Activated CD4-positive, alpha-beta T cell treated with anti-CD3 and anti-CD28 coated beads for 4 hours (primary cell): ENCODE measurements at regions not wholly inside any gene's neighbourhood (a gene's known extent, or its start where the extent isn't known, plus 50 kb on each side); places are given as distances from the start of the nearest gene placed in this dataset.

Experiments
- DNase-seq, 2 donors: peaks; one replicate each; pipeline ENCODE4 v3.0.0-alpha.2; 2020

- DNase-seq: no peak
Observed at GRCh38 chrX:69264158-69264581, 98.9 kb upstream of the PJA1 start.

DNA sequence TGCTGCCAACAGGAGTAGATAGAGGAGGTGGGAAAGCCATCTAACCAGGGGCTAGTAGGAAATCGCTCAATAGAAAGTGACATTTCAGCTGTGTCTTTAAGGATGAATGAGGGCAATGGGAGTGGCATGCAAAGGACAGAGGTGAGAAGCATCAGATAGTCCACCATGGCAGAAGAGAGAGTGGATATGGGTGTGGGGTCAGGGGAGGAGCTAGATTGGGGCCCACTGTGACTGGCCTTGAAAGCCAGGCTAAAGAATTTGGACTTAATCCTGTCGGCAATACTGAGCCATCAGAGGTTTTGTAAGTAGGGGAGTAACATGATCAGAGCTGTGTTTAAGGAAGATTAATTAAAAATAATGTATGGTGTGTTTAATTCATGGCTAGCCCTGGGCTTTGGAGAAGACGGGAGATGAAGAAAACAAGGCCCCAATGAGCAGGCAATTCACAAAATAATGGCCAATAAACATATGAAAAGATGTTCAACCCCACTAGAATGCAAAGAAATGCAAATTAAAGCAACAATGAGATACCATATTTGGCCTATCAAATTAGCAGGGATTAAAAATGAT is 98.1 kb upstream of the PJA1 start:
- DNase-seq: no peak

GRCh38 chrX:69262036-69262936 is 97.0 kb upstream of the PJA1 start:
- no peak for DNase-seq

GRCh38 chrX:69260169-69260568 is 94.9 kb upstream of the PJA1 start:
- DNase-seq: no peak

DNA sequence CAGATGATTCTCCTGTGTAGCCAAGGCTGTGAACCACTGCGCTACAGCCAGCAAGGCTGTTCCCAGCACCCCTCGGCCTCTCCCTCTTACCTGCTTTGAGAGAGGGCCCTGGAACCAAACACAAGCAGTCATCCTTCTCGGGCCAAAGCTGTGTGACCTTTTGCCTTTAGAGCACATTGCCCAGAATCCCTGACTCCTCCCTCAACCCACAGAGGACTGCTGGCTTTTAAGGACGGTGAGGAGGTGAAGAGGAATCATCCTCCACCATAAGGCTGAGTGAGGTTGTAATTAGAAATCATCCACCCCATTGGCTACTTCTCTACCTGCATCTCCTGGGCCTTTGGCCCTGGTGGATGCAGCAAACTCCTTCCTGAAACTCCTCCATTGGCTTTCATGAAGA is 93.6 kb upstream of the PJA1 start:
- no peak for DNase-seq

DNA sequence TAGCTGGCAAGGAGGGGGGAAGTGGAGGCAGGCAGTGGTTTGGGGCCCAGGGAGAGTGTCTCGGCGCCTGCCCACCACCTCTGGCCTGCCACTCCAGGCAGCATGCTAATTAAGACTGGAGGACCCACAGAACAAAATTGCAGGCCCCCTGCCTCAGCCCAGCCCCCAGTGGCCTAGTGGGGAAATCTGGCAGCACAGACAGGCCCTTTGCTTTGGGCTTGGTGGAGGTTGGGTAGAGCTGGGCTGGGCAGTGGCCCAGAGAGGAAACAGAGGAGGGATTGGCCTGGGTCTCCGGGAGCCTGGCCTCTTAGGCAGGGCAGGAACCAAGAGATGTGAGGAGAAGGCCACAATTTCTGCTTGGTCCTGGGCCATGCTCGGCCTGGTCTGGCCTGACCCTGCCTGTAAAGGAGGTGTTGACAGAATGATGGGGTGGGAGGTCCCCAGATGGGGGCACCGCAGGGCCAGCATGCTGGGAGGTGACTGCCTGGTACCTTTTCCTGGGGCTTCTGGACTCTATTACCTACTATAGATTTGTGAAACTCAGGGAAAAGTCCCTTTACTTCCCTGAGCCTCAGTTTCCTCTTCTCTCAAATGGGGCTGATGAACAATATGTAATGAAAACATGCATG is 92.4 kb upstream of the PJA1 start:
- no peak for DNase-seq

DNA sequence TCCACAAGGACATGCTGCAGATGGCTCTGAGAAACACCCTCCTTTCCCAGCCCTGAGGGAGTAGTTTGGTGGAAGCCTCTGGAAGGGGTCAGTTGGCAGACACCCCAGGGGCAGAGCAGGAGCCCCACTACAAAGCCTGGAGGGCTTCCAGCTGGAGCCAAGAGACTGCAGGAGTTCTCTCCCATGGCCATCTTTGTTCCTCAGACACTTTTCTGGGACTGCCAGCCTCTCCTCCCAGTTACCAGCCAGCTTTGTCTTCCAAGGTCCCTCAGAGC is 91.0 kb upstream of the PJA1 start:
- DNase-seq: no peak

DNA sequence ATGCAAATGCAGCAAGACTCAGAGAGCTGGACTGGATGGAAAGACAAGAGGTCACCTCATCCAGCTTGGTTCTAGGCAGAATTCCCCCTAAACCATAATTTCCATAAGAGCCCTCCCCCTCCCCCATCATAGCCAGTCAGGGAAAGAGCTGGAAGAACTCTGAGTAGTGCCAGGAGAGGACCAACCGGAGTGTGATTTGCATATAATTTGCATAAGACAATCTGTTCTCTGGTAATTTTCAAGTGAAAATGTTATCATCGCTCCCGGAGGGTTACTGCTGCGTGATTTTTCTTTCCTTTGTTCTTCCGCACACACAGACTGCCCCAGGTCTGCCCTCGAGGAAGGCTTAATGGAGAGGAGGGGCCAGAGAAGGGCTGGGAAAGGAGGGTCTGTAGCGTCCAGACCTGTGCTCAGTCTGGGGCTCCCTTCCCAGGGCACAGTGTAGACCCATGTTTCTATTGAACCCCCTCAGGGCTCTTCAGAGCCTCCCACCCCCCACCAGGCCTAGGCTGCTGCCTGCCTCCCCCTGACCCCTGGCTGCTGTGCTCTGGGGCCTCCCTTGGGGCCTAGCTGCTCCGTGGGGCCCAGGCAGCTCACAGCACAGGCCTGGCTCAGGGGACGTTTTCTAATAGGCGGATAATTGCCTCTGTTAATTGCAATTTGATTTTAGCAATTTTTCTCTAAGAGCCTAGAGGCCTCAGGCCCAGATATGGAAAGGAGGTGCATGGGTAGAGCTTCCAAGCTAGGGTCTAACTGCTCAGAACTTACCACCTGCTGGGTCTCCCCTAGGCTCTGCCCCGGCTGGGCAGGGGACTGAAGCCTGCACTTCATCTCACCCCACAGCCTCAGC is 90.4 kb upstream of the PJA1 start:
- DNase-seq: no peak

DNA sequence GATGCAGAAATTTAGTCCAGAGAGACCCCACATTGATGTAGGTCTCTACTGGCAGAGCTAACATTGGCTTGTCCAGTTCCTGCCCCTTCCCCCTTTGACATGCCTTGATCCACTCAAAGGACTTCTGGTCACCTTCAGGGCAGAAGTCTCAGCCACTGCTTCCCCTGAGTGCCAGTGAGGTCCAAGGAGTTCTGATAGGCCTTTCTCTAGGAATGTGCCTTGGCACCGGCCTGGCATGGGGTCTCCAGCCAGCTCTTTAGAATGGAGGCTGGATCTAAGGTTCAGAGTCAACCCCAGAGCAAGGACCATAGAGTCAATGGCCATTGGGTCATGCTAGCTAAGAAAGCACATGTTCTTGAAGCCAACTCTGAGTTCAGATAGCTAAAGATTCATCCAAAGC is 88.6 kb upstream of the PJA1 start:
- DNase-seq: no peak

DNA sequence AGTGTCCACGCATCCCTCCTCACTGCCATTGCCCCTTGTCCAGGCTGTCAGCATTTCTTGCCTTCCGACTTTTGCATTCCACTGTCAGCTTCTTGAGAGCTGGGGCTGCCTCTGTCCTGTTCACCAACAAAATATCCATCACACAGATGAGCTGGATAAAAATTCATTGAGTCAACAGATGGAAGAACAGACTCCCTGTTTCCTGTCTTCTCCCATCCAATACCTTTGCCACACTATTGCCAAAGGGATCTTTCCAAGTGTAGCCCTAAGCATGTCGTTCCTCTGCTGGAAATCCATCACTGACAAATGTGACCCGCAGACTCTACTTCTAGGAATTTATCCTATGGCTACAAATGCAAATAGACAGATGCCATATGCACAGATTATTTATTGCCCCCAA is 78.0 kb upstream of the PJA1 start:
- no peak for DNase-seq

GRCh38 chrX:69238887-69239231 is 73.6 kb upstream of the PJA1 start:
- no peak for DNase-seq

GRCh38 chrX:69238114-69238886 is 73.0 kb upstream of the PJA1 start:
- no peak for DNase-seq

- no peak for DNase-seq
Observed at GRCh38 chrX:69237236-69237635, 72.0 kb upstream of the PJA1 start.

- no peak for DNase-seq
Observed at GRCh38 chrX:69236641-69237040, 71.4 kb upstream of the PJA1 start.

- no peak for DNase-seq
Observed at GRCh38 chrX:69234624-69235023, 69.4 kb upstream of the PJA1 start.

GRCh38 chrX:69232945-69233344 is 67.7 kb upstream of the PJA1 start:
- no peak for DNase-seq

DNA sequence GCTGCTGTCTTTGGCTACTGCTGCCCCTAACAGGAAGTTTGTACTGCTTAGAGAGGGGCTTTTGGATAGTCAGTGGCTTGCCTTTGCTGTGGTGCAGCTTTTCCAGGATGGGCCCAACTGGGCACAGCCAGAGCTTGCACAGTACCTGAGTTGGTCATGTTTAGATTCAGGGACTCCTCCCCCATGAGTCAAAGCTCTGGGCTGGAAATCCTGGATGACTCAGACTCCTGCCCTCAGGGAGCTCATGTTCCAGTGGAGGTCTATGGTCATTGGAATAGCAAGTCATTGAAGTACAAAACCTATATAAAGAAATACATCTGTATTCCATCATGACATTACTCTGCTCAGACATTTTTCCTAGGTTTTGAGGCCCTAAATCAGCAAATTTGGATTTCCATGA is 66.7 kb upstream of the PJA1 start:
- DNase-seq: no peak

GRCh38 chrX:69229436-69229835 is 64.2 kb upstream of the PJA1 start:
- no peak for DNase-seq

DNA sequence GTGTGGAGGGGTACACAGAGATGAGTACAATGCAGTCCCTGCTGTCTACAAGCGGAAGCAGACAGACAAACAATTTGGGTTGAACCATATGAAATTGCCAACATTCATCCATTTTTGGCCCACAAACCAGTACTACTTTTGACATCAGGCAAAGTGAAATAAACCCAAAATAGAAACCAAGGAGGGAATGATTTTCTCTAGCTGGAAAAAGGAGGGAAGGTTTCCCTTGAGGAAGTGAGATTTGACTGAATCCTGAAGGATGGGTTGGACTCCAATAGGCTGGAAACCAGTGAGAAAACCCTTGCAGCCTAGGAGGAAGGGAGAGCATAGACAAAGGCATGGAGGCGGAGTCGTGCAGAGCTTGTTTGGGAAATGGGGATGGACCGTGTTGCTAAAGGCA is 63.5 kb upstream of the PJA1 start:
- no peak for DNase-seq

DNA sequence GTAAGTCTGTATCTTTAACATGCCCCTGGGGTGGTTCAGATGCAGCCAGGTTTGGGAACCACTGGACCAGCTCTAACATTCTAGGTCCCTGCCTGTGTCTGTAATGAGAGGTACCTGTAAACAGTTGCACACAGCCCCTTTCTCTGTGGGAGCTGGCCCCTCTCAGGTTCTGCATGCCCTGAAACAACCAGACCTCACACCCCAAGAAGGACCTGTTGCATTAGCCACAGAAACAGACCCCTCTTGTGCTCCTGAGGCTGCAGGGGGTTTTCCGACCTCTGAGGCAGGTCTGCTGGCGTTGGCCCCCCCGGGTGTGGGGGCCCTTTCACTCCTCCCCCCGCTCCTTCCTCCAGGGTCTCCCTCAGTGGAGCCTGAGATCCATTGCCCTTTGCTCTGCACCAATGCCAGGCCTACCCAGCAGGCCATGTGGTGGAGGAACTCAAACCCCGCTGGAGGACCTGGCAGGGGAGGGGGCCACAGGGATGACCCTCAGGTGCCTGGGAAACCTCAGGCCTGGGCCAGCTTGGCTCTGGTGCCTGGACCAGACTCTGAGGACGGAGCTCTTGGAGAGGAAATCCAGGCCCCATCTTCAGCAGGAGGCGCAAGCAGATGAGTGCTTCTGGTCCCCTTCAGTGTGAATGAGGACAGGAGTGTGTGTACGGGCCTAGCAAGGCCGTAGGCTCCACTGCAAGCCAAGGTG is 61.4 kb upstream of the PJA1 start:
- no peak for DNase-seq

DNA sequence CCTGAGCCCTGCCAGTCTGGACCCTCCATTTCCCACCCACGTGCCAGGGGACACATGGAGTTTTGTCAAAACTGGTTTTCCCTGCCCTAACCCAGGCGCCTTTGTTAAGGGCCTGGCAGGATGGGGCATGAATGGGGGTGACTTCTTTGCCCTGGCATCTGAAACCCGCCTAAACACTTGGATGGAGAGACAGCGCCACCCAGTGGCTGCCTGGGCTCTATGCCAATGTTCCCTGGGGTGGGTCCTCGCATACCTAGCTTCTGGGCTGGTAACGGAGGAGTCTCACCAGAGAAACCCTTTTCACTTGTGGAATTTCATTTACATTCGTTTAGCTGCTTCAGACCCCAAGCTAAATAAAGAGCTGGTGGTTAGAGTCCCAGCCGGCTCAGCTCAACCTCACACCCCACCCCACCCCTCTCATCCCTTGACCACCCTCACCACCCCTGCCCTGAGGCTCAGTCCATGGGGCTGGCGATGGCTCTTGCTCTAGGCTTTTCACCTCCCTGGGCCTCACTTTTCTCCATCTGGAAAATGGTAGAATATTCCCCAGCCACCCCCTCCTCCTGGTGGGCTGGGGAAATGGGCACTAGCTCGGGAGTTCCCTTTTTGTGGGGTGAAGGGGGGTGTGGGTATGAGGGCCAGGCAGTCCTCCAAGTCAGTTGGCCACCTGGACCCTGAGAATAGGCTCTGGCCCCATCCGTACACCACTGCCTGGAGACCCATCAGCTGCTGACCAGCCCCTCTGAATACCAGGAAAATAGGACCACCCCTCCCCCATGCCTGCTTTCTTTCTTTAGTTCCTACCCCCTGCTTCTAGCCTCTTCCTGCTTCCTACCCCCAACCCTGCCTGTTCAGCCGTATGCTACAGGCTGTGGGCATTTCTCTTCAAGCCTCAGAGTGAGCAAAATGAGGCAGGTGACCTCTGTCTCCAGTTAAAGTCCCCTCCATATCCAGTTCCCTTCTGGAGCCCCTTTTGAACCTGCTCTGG is 57.1 kb upstream of the PJA1 start:
- DNase-seq: peak; percentile 64 to 72
